Caco-2 (cell line): ENCODE measurements at regions not wholly inside any gene's neighbourhood (a gene's known extent, or its start where the extent isn't known, plus 50 kb on each side); places are given as distances from the start of the nearest gene placed in this dataset.

Experiments used
- BruUV-seq: library from RNA; stranded (reverse); fragments of 400-500 nt; replicated peaks from 2 replicates; lab custom pipeline; 2021; lab: Mats Ljungman, UMichigan
- CTCF ChIA-PET: fragments of 300-600 bp; sonication (Branson Sonifier 250); formaldehyde crosslinking; loops from one replicate; lab custom pipeline; 2022; ENCODE audit warnings: antibody characterized with exemption; lab: Charles Lee
- POLR2A ChIA-PET: fragments of 300-600 bp; sonication (Branson Sonifier 250); formaldehyde crosslinking; loops from one replicate; lab custom pipeline; 2022; ENCODE audit warnings: antibody characterized with exemption; lab: Charles Lee
- DNase-seq, 2 experiments: peaks; one replicate each; pipeline versions ENCODE4 v3.0.0 to v3.0.0-alpha.2; 2020 to 2022
- H3K27me3 ChIP-seq: replicated peaks from 2 replicates; pipeline ENCODE4 v1.6.0; 2011; ENCODE audit warnings: low read length; ENCODE audit not compliant: control insufficient read depth, insufficient read depth
- H3K36me3 ChIP-seq: 2 replicates; pipeline ENCODE4 v1.5.1; 2011; ENCODE audit warnings: low read length; ENCODE audit not compliant: control insufficient read depth, insufficient read depth
- H3K4me1 ChIP-seq: fragments of 250-450 bp; sonication (Bioruptor Pico); 2 replicates; pipeline ENCODE4 v1.5.1; 2020; ENCODE audit warnings: mild to moderate bottlenecking
- H3K4me3 ChIP-seq: 2 replicates; pipeline ENCODE4 v1.5.1; 2011; ENCODE audit warnings: low read depth, mild to moderate bottlenecking, control low read depth, low read length
- H3K9me3 ChIP-seq: fragments of 250-450 bp; sonication (Bioruptor Pico); 2 replicates; pipeline ENCODE4 v1.5.1; 2020; ENCODE audit warnings: mild to moderate bottlenecking, moderate library complexity
- H3K27ac Mint-ChIP-seq: one replicate; pipeline ENCODE4 v1.8.0; 2022; ENCODE audit warnings: mixed read lengths; ENCODE audit not compliant: unreplicated experiment
- H3K27me3 Mint-ChIP-seq: one replicate; pipeline ENCODE4 v1.8.0; 2022; ENCODE audit warnings: mixed read lengths; ENCODE audit not compliant: insufficient read depth, unreplicated experiment
- H3K36me3 Mint-ChIP-seq: one replicate; pipeline ENCODE4 v1.8.0; 2022; ENCODE audit warnings: mild to moderate bottlenecking, mixed read lengths; ENCODE audit not compliant: insufficient read depth, unreplicated experiment
- H3K4me1 Mint-ChIP-seq: one replicate; pipeline ENCODE4 v1.8.0; 2022; ENCODE audit warnings: low read depth, mixed read lengths; ENCODE audit not compliant: unreplicated experiment
- H3K4me3 Mint-ChIP-seq: one replicate; pipeline ENCODE4 v1.8.0; 2022; ENCODE audit warnings: mild to moderate bottlenecking, moderate library complexity, mixed read lengths; ENCODE audit not compliant: unreplicated experiment
- H3K9me3 Mint-ChIP-seq: one replicate; pipeline ENCODE4 v1.8.0; 2022; ENCODE audit warnings: mixed read lengths; ENCODE audit not compliant: unreplicated experiment
- intact Hi-C: fragments of 100-400 bp; cut with micrococcal nuclease; formaldehyde crosslinking; loops from one replicate; pipeline ENCODE4 v1.10.0; 2022; ENCODE audit not compliant: unreplicated experiment
- TF ChIP-seq, protein P1 (sequence below), 2 experiments: fragments of 200-600 bp in 1 of 2; IDR thresholded peaks; 1 replicate in 1 of 2; 2 replicates in 1 of 2; pipeline versions ENCODE4 v1.5.1 to v1.8.0; 2011 to 2022; ENCODE audit warnings: antibody characterized with exemption in 1 of 2, control low read depth in 1 of 2, inconsistent platforms in 1 of 2, low read depth in 1 of 2, low read length in 1 of 2, mild to moderate bottlenecking in 1 of 2, moderate library complexity in 1 of 2; ENCODE audit not compliant: insufficient read depth in 1 of 2, severe bottlenecking in 1 of 2, unreplicated experiment in 1 of 2

- H3K9me3 ChIP-seq, result no peaks in the 10 kb centered on the region
- H3K4me1 ChIP-seq, result no peaks in the 10 kb centered on the region
- H3K9me3 Mint-ChIP-seq, result no peaks in the 10 kb centered on the region
- H3K27ac Mint-ChIP-seq, result no peak overlapping the region
- H3K4me3 ChIP-seq, result no peak overlapping the region
- intact Hi-C loops, result no loop called here
- POLR2A ChIA-PET, result no interaction called here
- TF ChIP-seq, protein P1, sequence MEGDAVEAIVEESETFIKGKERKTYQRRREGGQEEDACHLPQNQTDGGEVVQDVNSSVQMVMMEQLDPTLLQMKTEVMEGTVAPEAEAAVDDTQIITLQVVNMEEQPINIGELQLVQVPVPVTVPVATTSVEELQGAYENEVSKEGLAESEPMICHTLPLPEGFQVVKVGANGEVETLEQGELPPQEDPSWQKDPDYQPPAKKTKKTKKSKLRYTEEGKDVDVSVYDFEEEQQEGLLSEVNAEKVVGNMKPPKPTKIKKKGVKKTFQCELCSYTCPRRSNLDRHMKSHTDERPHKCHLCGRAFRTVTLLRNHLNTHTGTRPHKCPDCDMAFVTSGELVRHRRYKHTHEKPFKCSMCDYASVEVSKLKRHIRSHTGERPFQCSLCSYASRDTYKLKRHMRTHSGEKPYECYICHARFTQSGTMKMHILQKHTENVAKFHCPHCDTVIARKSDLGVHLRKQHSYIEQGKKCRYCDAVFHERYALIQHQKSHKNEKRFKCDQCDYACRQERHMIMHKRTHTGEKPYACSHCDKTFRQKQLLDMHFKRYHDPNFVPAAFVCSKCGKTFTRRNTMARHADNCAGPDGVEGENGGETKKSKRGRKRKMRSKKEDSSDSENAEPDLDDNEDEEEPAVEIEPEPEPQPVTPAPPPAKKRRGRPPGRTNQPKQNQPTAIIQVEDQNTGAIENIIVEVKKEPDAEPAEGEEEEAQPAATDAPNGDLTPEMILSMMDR (IDR thresholded peaks at IDR 0.05; ENCODE audit: insufficient read depth in 1 of 2, low read depth in 1 of 2, low read length in 1 of 2, severe bottlenecking in 1 of 2, unreplicated experiment in 1 of 2), result no peak
- no peaks in the 10 kb centered on the region for H3K36me3 Mint-ChIP-seq
- H3K36me3 ChIP-seq, result no peaks in the 10 kb centered on the region
- H3K4me3 Mint-ChIP-seq, result no peak overlapping the region
- DNase-seq, result no peak
- no peaks in the 10 kb centered on the region for H3K4me1 Mint-ChIP-seq
- CTCF ChIA-PET, result no interaction called here
- no peaks in the 10 kb centered on the region for H3K27me3 ChIP-seq
- peaks cover 20% of the 10 kb centered on the region for H3K27me3 Mint-ChIP-seq
- no TSS peak for BruUV-seq
Observed at GRCh38 chr9:84598921-84599636, 70.5 kb upstream of the NTRK2 start.

- H3K36me3 ChIP-seq, result no peaks in the 10 kb centered on the region
- Mint-ChIP-seq H3K36me3 (no peaks in the 10 kb centered on the region), H3K27ac (no peak overlapping the region), H3K4me1 (no peaks in the 10 kb centered on the region), H3K9me3 (no peaks in the 10 kb centered on the region), H3K4me3 (no peak overlapping the region), H3K27me3 (peaks cover 22% of the 10 kb centered on the region)
- no peaks in the 10 kb centered on the region for H3K27me3 ChIP-seq
- H3K4me3 ChIP-seq, result no peak overlapping the region
- CTCF ChIA-PET, result no interaction called here
- intact Hi-C loops, result no loop called here
- no TSS peak for BruUV-seq
- H3K4me1 ChIP-seq, result no peaks in the 10 kb centered on the region
- no peaks in the 10 kb centered on the region for H3K9me3 ChIP-seq
- POLR2A ChIA-PET, result no interaction called here
- DNase-seq, result no peak
- TF ChIP-seq, protein P1 (IDR thresholded peaks at IDR 0.05; ENCODE audit: insufficient read depth in 1 of 2, low read depth in 1 of 2, low read length in 1 of 2, severe bottlenecking in 1 of 2, unreplicated experiment in 1 of 2), result no peak
Observed at GRCh38 chr9:84600739-84601138, 68.8 kb upstream of the NTRK2 start.

- no TSS peak for BruUV-seq
- H3K27ac Mint-ChIP-seq, result no peak overlapping the region
Observed at GRCh38 chr9:84604223-84604622, 65.3 kb upstream of the NTRK2 start.

More at GRCh38 chr9:84604223-84604622, 65.3 kb upstream of the NTRK2 start:
- Mint-ChIP-seq H3K4me3 (no peak overlapping the region), H3K27me3 (peaks cover 16% of the 10 kb centered on the region), H3K36me3 (no peaks in the 10 kb centered on the region), H3K4me1 (no peaks in the 10 kb centered on the region), H3K9me3 (no peaks in the 10 kb centered on the region)
- DNase-seq, result no peak
- POLR2A ChIA-PET, result no interaction called here
- Histone ChIP-seq H3K9me3 (no peaks in the 10 kb centered on the region), H3K36me3 (no peaks in the 10 kb centered on the region), H3K4me1 (no peaks in the 10 kb centered on the region), H3K27me3 (no peaks in the 10 kb centered on the region), H3K4me3 (no peak overlapping the region)
- intact Hi-C loops, result no loop called here
- TF ChIP-seq, protein P1 (IDR thresholded peaks at IDR 0.05; ENCODE audit: insufficient read depth in 1 of 2, low read depth in 1 of 2, low read length in 1 of 2, severe bottlenecking in 1 of 2, unreplicated experiment in 1 of 2), result no peak
- CTCF ChIA-PET, result no interaction called here
